ENCODE measurements at regions not wholly inside any gene's neighbourhood (a gene's known extent, or its start where the extent isn't known, plus 50 kb on each side); places are given as distances from the start of the nearest gene placed in this dataset.

GRCh38 chr2:175872721-175873120 is 129.3 kb downstream of the LNPK start:
- intact Hi-C loops (cut with micrococcal nuclease), result no loop called here
- no peak overlapping the region for H3K4me3 ChIP-seq (replicated peaks in 1 of 2; ENCODE audit: low read depth in 1 of 2, low read length in 2 of 2)
- no peaks in the 10 kb centered on the region for H3K79me2 ChIP-seq (ENCODE audit: insufficient read depth, low read length)
- DNase-seq (ENCODE audit: low read depth, low spot score) (no peak), ATAC-seq (no peak)
- H3K36me3 ChIP-seq (ENCODE audit: control insufficient read depth in 1 of 2, insufficient read depth in 2 of 2, low read length in 2 of 2), result no peaks in the 10 kb centered on the region
- ChIA-PET POLR2A (no interaction called here), RAD21 (ENCODE audit: low non-redundant PET in 1 of 2, low total read pairs in 2 of 2, uncharacterized antibody in 2 of 2, unreplicated experiment in 2 of 2) (no interaction called here), CTCF (no interaction called here)
- no peaks in the 10 kb centered on the region for H3K27me3 ChIP-seq (ENCODE audit: insufficient read depth, low read length)
- BruUV-seq (replicated peaks), result no TSS peak
- no peaks in the 10 kb centered on the region for H4K20me1 ChIP-seq (ENCODE audit: insufficient read depth)
- H3K4me2 ChIP-seq (ENCODE audit: low read length), result no peak overlapping the region
- H3K9ac ChIP-seq (ENCODE audit: low read length), result no peak overlapping the region
- H3K27ac ChIP-seq (ENCODE audit: low read depth, low read length), result no peak overlapping the region
- no peak overlapping the region for H2AFZ ChIP-seq (ENCODE audit: low read depth, low read length, poor library complexity, severe bottlenecking)
- TF ChIP-seq ATF3 (IDR thresholded peaks at IDR 0.05), result no peak
- no peak for TF ChIP-seq YY1 (IDR thresholded peaks at IDR 0.05; ENCODE audit: extremely low read depth, insufficient replicate concordance, low read depth, low read length)
- no peaks in the 10 kb centered on the region for H3K9me3 ChIP-seq (ENCODE audit: control insufficient read depth in 1 of 2, insufficient read depth in 1 of 2, low read depth in 1 of 2, low read length in 2 of 2)
- no peaks in the 10 kb centered on the region for H3K4me1 ChIP-seq (ENCODE audit: control insufficient read depth in 1 of 2, insufficient read depth in 2 of 2, low read length in 2 of 2)
- no peaks in the 10 kb centered on the region for H3K9me2 ChIP-seq (ENCODE audit: insufficient read depth)

- H3K4me3 ChIP-seq (replicated peaks in 1 of 2; ENCODE audit: low read depth in 1 of 2, low read length in 2 of 2), result no peak overlapping the region
- ATAC-seq, result no peak
- H3K79me2 ChIP-seq (ENCODE audit: insufficient read depth, low read length), result no peaks in the 10 kb centered on the region
- no peaks in the 10 kb centered on the region for H3K27me3 ChIP-seq (ENCODE audit: insufficient read depth, low read length)
- no peaks in the 10 kb centered on the region for H3K36me3 ChIP-seq (ENCODE audit: control insufficient read depth in 1 of 2, insufficient read depth in 2 of 2, low read length in 2 of 2)
- TF ChIP-seq EGR1 (IDR thresholded peaks at IDR 0.05; ENCODE audit: low read depth), result no peak
- no peak for TF ChIP-seq REST (IDR thresholded peaks at IDR 0.05; ENCODE audit: low read depth)
- TF ChIP-seq ZFX (IDR thresholded peaks at IDR 0.05), result no peak
- TF ChIP-seq SP1 (IDR thresholded peaks at IDR 0.05; ENCODE audit: low read depth), result no peak
- TF ChIP-seq ELF1 (IDR thresholded peaks at IDR 0.05; ENCODE audit: borderline replicate concordance, low read depth), result no peak
- TF ChIP-seq CEBPB (IDR thresholded peaks at IDR 0.05; ENCODE audit: low read depth), result no peak
- TF ChIP-seq ATF3 (IDR thresholded peaks at IDR 0.05), result no peak
- intact Hi-C loops (cut with micrococcal nuclease), result no loop called here
- ChIA-PET POLR2A (no interaction called here), CTCF (no interaction called here), RAD21 (ENCODE audit: low non-redundant PET in 1 of 2, low total read pairs in 2 of 2, uncharacterized antibody in 2 of 2, unreplicated experiment in 2 of 2) (no interaction called here)
- H2AFZ ChIP-seq (ENCODE audit: low read depth, low read length, poor library complexity, severe bottlenecking), result no peak overlapping the region
- H3K9me2 ChIP-seq (ENCODE audit: insufficient read depth), result no peaks in the 10 kb centered on the region
- no peaks in the 10 kb centered on the region for H4K20me1 ChIP-seq (ENCODE audit: insufficient read depth)
- H3K9ac ChIP-seq (ENCODE audit: low read length), result no peak overlapping the region
- H3K4me1 ChIP-seq (ENCODE audit: control insufficient read depth in 1 of 2, insufficient read depth in 2 of 2, low read length in 2 of 2), result no peaks in the 10 kb centered on the region
- no peak overlapping the region for H3K4me2 ChIP-seq (ENCODE audit: low read length)
- H3K27ac ChIP-seq (ENCODE audit: low read depth, low read length), result no peak overlapping the region
- no peak for DNase-seq (ENCODE audit: low read depth, low spot score)
- no TSS peak for BruUV-seq (replicated peaks)
- H3K9me3 ChIP-seq (ENCODE audit: control insufficient read depth in 1 of 2, insufficient read depth in 1 of 2, low read depth in 1 of 2, low read length in 2 of 2), result no peaks in the 10 kb centered on the region
Observed at GRCh38 chr2:175872005-175872348, 130.1 kb downstream of the LNPK start.
